HepG2 (cell line): ENCODE measurements at regions not wholly inside any gene's neighbourhood (a gene's known extent, or its start where the extent isn't known, plus 50 kb on each side); places are given as distances from the start of the nearest gene placed in this dataset.

Experiments used
- CBX5 ChIP-seq: sonication (generic); formaldehyde crosslinking; IDR thresholded peaks from 2 replicates; pipeline ENCODE4 v1.4.0; 2020; ENCODE audit warnings: missing genetic modification reagents, borderline replicate concordance
- CEBPB ChIP-seq: IDR thresholded peaks from 2 replicates; pipeline ENCODE4 v1.6.1; 2011; ENCODE audit warnings: low read depth, low read length, improper control_type of control experiment, borderline replicate concordance
- EZH2 ChIP-seq: conservative IDR thresholded peaks from 2 replicates; pipeline ENCODE4 v1.6.1; 2012; ENCODE audit warnings: mild to moderate bottlenecking, low read depth, low read length, moderate library complexity
- HDAC2 ChIP-seq: sonication (generic); formaldehyde crosslinking; IDR thresholded peaks from 2 replicates; pipeline ENCODE4 v1.4.0; 2020; ENCODE audit warnings: missing genetic modification reagents
- MAX ChIP-seq: IDR thresholded peaks from 2 replicates; pipeline ENCODE4 v1.6.1; 2012; ENCODE audit warnings: inconsistent platforms
- MYC ChIP-seq: sonication (generic); formaldehyde crosslinking; IDR thresholded peaks from 2 replicates; pipeline ENCODE4 v1.9.0; 2021; ENCODE audit warnings: missing genetic modification reagents, borderline replicate concordance
- NFRKB ChIP-seq: fragments of 450-650 bp; IDR thresholded peaks from 2 replicates; pipeline ENCODE4 v1.6.1; 2017
- POLR2A ChIP-seq, 2 experiments: IDR thresholded peaks; 2 replicates each; pipeline ENCODE4 v1.6.1; 2011; ENCODE audit warnings: low read depth in 2 of 2, low read length in 2 of 2, mild to moderate bottlenecking in 1 of 2, moderate library complexity in 1 of 2; ENCODE audit not compliant: insufficient read depth in 1 of 2
- POLR2AphosphoS2 ChIP-seq: IDR thresholded peaks from 2 replicates; pipeline ENCODE4 v1.6.1; 2011; ENCODE audit warnings: low read depth, low read length, improper control_type of control experiment
- TAF15 ChIP-seq: fragments of 200-400 bp; formaldehyde crosslinking; IDR thresholded peaks from one replicate; pipeline ENCODE4 v1.6.1; 2018; ENCODE audit warnings: mild to moderate bottlenecking, low read depth, low read length; ENCODE audit not compliant: poor library complexity, severe bottlenecking
- TEAD2 ChIP-seq: sonication (generic); formaldehyde crosslinking; IDR thresholded peaks from 2 replicates; pipeline ENCODE4 v1.9.0; 2021; ENCODE audit warnings: missing genetic modification reagents
- ZNF24 ChIP-seq: fragments of 450-650 bp; IDR thresholded peaks from 2 replicates; pipeline ENCODE4 v1.6.1; 2017; ENCODE audit warnings: antibody characterized with exemption, mild to moderate bottlenecking
- ZSCAN9 ChIP-seq: IDR thresholded peaks from 2 replicates; pipeline ENCODE4 v1.6.1; 2016; ENCODE audit warnings: borderline replicate concordance

DNA sequence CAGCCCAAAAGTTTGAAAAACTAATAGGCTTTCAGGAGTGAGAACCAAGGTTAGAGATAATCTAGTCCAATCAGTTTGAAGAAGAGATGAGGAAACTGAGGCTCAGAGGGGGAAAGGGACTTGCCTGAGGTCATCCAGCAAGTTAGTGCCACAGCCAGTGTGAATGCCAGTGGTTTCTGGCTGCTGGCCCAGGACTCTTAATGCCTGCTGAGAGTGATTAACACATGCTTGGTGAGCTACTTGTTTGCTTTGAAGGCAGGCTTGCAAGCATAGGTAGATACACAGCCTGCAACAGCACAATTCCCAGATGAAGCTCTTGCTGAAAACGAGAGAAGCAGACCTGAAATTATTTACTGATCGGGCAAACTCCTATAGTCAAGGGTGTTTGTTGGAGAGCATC, 591.6 kb upstream of the SGCD start:
- TF ChIP-seq TAF15 (no peak), HDAC2 (CRISPR knock-in tag) (no peak), ZNF24 (no peak), EZH2 (no peak), POLR2AphosphoS2 (no peak), ZSCAN9 (CRISPR knock-in tag) (no peak), NFRKB (no peak), CEBPB (no peak), POLR2A (IDR thresholded peaks at IDR 0.05; ENCODE audit: insufficient read depth in 1 of 2, low read depth in 2 of 2, low read length in 2 of 2) (no peak), MAX (no peak), TEAD2 (CRISPR knock-in tag) (no peak), CBX5 (CRISPR knock-in tag) (no peak), MYC (CRISPR knock-in tag) (no peak)
